Type B pancreatic cell (in vitro differentiated cells): ENCODE measurements at regions not wholly inside any gene's neighbourhood (a gene's known extent, or its start where the extent isn't known, plus 50 kb on each side); places are given as distances from the start of the nearest gene placed in this dataset.

Experiments
- DNase-seq: peaks from one replicate; pipeline ENCODE4 v3.0.0; 2021; ENCODE audit warnings: mixed read lengths; ENCODE audit not compliant: unreplicated experiment; ENCODE audit errors: extremely low spot score
- H3K27ac Mint-ChIP-seq: 2 replicates; pipeline ENCODE4 v1.8.0; 2021; ENCODE audit warnings: mild to moderate bottlenecking, mixed read lengths
- H3K27me3 Mint-ChIP-seq: 2 replicates; pipeline ENCODE4 v1.8.0; 2021; ENCODE audit warnings: mixed read lengths
- H3K36me3 Mint-ChIP-seq: 2 replicates; pipeline ENCODE4 v1.8.0; 2021; ENCODE audit warnings: mixed read lengths
- H3K4me1 Mint-ChIP-seq: one replicate; pipeline ENCODE4 v1.8.0; 2021; ENCODE audit warnings: mixed read lengths; ENCODE audit not compliant: unreplicated experiment
- H3K4me3 Mint-ChIP-seq: 2 replicates; pipeline ENCODE4 v1.8.0; 2021; ENCODE audit warnings: mild to moderate bottlenecking, mixed read lengths
- H3K9me3 Mint-ChIP-seq: 2 replicates; pipeline ENCODE4 v1.8.0; 2021; ENCODE audit warnings: mixed read lengths
- CTCF ChIP-seq: fragments of 200-600 bp; sonication (generic); conservative IDR thresholded peaks from 2 replicates; pipeline ENCODE4 v1.5.0; 2021; ENCODE audit warnings: antibody characterized with exemption, mild to moderate bottlenecking

GRCh38 chr10:113266147-113266546 is 286.7 kb upstream of the HABP2 start:
- Mint-ChIP-seq H3K9me3 (no peaks in the 10 kb centered on the region), H3K4me1 (peaks cover 13% of the 10 kb centered on the region), H3K27ac (no peak overlapping the region), H3K36me3 (no peaks in the 10 kb centered on the region), H3K4me3 (no peak overlapping the region), H3K27me3 (peaks cover 19% of the 10 kb centered on the region)
- TF ChIP-seq CTCF: no peak
- no peak for DNase-seq

- no peak for DNase-seq
- Mint-ChIP-seq H3K9me3 (no peaks in the 10 kb centered on the region), H3K4me1 (peaks cover 12% of the 10 kb centered on the region), H3K27ac (no peak overlapping the region), H3K36me3 (no peaks in the 10 kb centered on the region), H3K27me3 (peaks cover 12% of the 10 kb centered on the region), H3K4me3 (no peak overlapping the region)
- no peak for TF ChIP-seq CTCF
Measured at GRCh38 chr10:113267619-113268562, 285.0 kb upstream of the HABP2 start.

GRCh38 chr10:113269333-113269732 is 283.5 kb upstream of the HABP2 start:
- Mint-ChIP-seq H3K4me1 (peaks cover 22% of the 10 kb centered on the region), H3K4me3 (no peak overlapping the region), H3K9me3 (no peaks in the 10 kb centered on the region), H3K27ac (no peak overlapping the region), H3K36me3 (no peaks in the 10 kb centered on the region), H3K27me3 (peaks cover under 1% of the 10 kb centered on the region)
- no peak for TF ChIP-seq CTCF
- no peak for DNase-seq

- no peaks in the 10 kb centered on the region for H3K36me3 Mint-ChIP-seq
- H3K4me1 Mint-ChIP-seq: peaks cover 24% of the 10 kb centered on the region
- H3K9me3 Mint-ChIP-seq: peaks cover 6% of the 10 kb centered on the region
- DNase-seq: no peak
- no peaks in the 10 kb centered on the region for H3K27me3 Mint-ChIP-seq
- no peak overlapping the region for H3K27ac Mint-ChIP-seq
- no peak overlapping the region for H3K4me3 Mint-ChIP-seq
- no peak for TF ChIP-seq CTCF
Measured at GRCh38 chr10:113272511-113272910, 280.3 kb upstream of the HABP2 start.

- Mint-ChIP-seq H3K27me3 (no peaks in the 10 kb centered on the region), H3K36me3 (no peaks in the 10 kb centered on the region), H3K4me3 (peak overlapping the region; percentile 71), H3K9me3 (peaks cover 6% of the 10 kb centered on the region), H3K4me1 (peaks cover 24% of the 10 kb centered on the region), H3K27ac (peak overlapping the region; percentile 20)
- no peak for TF ChIP-seq CTCF
- no peak for DNase-seq
Measured at GRCh38 chr10:113273181-113274163, 279.4 kb upstream of the HABP2 start.
